GM18909 (cell line): ENCODE measurements at regions not wholly inside any gene's neighbourhood (a gene's known extent, or its start where the extent isn't known, plus 50 kb on each side); places are given as distances from the start of the nearest gene placed in this dataset.

Experiments
- ATAC-seq: cut with Tn5 transposase; IDR thresholded peaks from one replicate; pipeline ENCODE4 v1.9.1; 2021; ENCODE audit warnings: mild to moderate bottlenecking; ENCODE audit not compliant: unreplicated experiment, poor library complexity

- no peak for ATAC-seq
These were observed 190.9 kb upstream of the BANK1 start for GRCh38 chr4:101599620-101600019.

DNA sequence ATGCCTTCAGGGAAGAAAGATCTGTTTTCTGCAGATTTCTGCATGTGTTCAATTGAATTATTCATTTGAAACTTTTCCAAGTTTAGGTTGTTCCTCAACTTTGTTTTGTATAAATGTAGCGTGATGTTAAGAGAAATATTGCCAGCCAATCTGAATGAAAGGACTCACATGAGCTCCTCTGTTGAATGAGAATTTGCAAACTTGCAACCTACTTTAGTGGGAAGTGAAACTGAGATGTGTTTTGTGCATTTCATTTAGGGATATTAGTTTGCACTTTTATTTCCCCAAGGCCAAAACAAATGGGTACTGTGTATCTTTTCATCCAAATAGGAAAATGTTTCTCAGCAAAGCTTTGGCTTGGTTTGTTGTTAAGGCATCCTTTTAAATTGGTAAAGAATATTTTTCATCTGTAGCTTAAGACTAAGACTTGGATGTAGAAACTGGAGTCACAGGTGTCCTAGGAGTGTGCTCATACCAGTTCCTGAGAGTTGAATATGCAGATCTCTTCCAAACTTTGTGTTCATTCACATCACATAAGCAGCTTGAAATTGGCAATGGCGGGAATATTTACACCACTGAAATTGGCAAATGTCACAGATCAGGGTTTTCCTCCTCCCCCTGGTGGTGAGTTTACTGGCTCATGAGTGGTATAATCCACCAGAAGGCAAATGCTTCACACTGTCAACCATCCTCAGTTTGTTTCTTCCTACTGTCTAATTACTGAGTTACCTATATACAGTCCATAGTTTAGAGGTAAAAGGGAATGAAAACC is 193.6 kb upstream of the BANK1 start:
- ATAC-seq: peak; percentile 59

- no peak for ATAC-seq
These were observed 195.9 kb upstream of the BANK1 start for GRCh38 chr4:101594588-101594987.

- no peak for ATAC-seq
These were observed 196.9 kb upstream of the BANK1 start for GRCh38 chr4:101593666-101594065.

DNA sequence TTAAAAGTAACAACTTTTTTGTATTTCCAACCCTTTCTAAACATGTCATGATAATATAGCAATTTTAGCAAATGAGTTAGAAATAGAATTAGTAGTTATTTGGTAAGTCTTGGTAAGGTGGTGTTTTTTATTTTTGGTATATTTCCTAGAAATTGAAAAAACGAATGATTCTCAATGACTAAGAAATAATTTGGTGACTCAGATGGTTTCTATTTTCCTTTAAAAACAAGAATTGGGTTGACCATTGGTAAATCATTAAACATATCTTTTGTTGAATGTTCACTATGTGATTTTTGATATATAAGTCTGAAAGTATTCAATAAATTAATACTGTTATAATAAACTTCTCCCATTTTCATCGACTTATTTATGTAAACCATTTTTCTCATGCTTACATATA is 206.2 kb upstream of the BANK1 start:
- ATAC-seq: no peak

GRCh38 chr4:101563126-101563525 is 215.8 kb upstream of the PPP3CA start:
- no peak for ATAC-seq

DNA sequence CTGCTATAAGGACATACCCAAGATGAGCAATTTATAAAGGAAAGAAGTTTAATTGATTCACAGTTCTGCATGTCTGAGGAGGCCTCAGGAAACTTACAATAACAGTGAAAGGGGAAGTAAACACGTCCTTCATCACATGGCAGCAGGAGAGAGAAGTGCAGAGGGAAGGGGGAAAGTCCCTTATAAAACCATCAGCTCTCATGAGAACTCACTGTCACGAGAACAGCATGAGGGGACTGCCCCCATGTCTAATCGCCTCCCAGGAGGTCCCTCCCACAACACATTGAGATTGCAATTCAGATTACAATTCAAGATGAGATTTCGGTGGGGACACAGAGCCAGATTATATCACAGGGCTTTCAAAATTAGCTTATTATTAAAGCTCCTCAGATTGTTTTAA is 209.5 kb upstream of the PPP3CA start:
- no peak for ATAC-seq

DNA sequence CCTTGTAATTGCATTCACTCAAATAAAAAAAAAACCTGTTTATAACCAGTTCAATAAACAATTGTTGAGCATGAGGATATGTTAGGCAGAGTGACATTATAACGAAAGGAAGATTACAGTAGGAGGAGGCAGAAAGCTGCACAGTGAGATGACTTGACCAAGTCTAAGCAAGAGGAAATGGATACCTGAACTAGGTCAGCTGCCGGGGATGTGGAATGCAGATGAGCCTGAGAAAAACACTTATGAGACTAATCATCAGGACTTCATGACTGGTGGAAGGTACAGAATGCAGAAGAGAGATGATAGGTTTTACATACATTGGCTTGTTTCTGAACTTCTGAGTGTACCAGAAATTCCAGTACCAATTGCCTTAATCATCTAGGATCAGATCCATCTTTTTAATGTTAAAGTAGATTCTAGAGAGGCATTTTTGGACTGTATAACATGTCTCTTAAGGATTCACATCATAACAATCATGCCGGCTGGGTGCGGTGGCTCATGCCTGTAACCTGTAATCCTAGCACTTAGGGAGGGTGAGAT is 208.1 kb upstream of the PPP3CA start:
- ATAC-seq: no peak

- no peak for ATAC-seq
These were observed 193.0 kb upstream of the PPP3CA start for GRCh38 chr4:101540336-101540735.

GRCh38 chr4:101528526-101528925 is 181.2 kb upstream of the PPP3CA start:
- ATAC-seq: no peak

DNA sequence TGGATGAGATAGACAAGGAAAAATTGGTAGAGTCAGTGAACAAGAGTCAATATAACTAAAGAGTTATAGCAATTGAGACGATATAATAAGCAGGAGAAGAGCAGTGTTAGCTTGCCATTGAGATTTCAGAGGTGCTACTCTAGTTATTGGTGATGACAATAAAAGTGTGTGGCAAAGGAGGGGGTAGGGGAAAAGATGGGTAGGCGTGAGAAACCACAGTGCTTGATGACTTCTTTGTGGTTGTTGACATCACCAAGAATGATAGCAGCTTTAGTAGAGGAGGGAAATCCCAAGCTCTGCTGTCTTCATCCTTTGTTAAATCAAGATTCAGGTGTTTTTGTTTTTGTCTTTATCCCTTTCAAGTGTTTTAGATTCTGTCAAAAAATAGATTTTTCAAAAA is 179.9 kb upstream of the PPP3CA start:
- peak; percentile 99 for ATAC-seq

- ATAC-seq: no peak
These were observed 168.2 kb upstream of the PPP3CA start for GRCh38 chr4:101515566-101515965.

GRCh38 chr4:101515099-101515498 is 167.8 kb upstream of the PPP3CA start:
- ATAC-seq: no peak

GRCh38 chr4:101512416-101512815 is 165.1 kb upstream of the PPP3CA start:
- no peak for ATAC-seq

DNA sequence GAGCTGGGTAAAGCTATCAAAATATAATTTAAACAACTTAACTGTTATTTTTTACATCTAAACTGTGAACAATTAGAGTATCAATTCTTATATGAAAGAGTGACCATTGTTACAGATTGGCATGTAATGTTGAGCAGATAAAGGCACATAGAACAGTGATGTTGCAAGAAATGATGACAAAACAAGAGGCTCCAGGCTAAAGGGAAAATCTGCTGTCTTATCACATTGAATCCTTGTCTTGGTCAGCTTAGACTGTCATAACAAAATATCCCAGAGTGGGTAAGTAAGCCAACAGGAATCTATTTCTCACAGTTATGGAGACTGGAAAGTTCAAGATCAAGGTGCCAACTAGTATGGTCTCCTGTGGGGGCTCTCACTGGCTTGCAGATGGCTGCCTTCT is 154.1 kb upstream of the PPP3CA start:
- no peak for ATAC-seq

DNA sequence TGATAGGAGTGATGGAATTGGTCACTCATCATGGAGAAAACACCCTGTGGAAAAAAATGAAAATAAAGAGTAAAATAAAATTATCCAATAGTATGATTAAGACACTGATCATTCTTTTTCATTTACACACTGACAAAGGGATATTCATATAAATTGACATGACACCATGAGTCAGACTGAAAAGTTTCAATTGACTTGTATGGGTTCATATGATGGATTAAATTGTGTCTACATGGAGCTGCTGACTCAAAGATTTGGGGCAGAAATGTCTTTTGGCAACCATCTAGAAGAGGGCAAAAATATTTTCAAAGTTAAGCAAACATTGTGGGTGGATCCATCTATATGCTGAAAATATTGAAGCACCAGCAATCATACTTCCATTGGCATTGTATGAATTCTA is 153.4 kb upstream of the PPP3CA start:
- no peak for ATAC-seq

GRCh38 chr4:101475246-101475645 is 127.9 kb upstream of the PPP3CA start:
- no peak for ATAC-seq

- ATAC-seq: no peak
These were observed 123.9 kb upstream of the PPP3CA start for GRCh38 chr4:101471201-101471600.

GRCh38 chr4:101464596-101464995 is 117.3 kb upstream of the PPP3CA start:
- ATAC-seq: no peak

- no peak for ATAC-seq
These were observed 111.6 kb upstream of the PPP3CA start for GRCh38 chr4:101458914-101459313.

DNA sequence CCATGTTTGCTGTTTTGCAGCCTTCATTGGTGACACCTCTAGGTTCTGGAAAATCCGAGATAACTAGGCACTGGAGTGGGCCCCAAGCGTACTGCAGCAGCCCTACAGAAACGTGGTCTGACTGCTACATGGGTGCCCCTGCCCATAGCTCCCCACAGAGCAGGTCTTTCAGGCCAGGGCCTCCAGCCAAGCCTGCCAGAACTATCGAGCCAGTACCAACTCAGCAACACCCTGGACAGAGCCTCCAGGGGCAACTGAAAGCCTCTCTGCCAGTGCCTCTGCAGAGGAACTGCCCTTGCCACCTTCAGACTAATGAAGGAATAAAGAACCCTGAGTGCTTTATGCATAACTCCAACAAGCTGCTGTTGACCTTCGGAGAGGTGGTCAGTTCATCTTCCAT is 111.1 kb upstream of the PPP3CA start:
- ATAC-seq: no peak

- no peak for ATAC-seq
These were observed 103.8 kb upstream of the PPP3CA start for GRCh38 chr4:101451086-101451485.
